Gastrocnemius medialis (tissue), 4 donors: ENCODE measurements at regions not wholly inside any gene's neighbourhood (a gene's known extent, or its start where the extent isn't known, plus 50 kb on each side); places are given as distances from the start of the nearest gene placed in this dataset.

ENCODE experiments used
- ATAC-seq, 2 donors: fragments of 150-250 bp; one replicate each; pipeline ENCODE4 v1.9.1; 2016
- DNase-seq, 2 donors: peaks; one replicate each; pipeline ENCODE4 v3.0.0-alpha.2; 2019
- H3K27ac ChIP-seq, 4 donors: fragments of 200-600 bp; sonication (generic); 1 replicate in 1 of 4; 2 replicates in 3 of 4; pipeline ENCODE4 v1.5.1; 2016 to 2018; ENCODE audit warnings: mild to moderate bottlenecking in 2 of 4, moderate library complexity in 1 of 4
- H3K27me3 ChIP-seq, 3 donors: fragments of 200-600 bp; sonication (generic) in 2 of 3; 1 replicate in 1 of 3; 2 replicates in 2 of 3; pipeline versions ENCODE4 v1.5.1 to v1.6.0; 2016 to 2019; ENCODE audit warnings: mild to moderate bottlenecking in 1 of 3, moderate library complexity in 1 of 3
- H3K36me3 ChIP-seq, 2 donors: fragments of 200-600 bp; sonication (generic) in 1 of 2; one replicate each; pipeline ENCODE4 v1.5.1; 2017 to 2018
- H3K4me1 ChIP-seq, 2 donors: fragments of 200-600 bp; sonication (generic) in 1 of 2; one replicate each; pipeline ENCODE4 v1.5.1; 2016 to 2017; ENCODE audit warnings: mild to moderate bottlenecking in 2 of 2
- H3K4me3 ChIP-seq, 4 donors: fragments of 200-600 bp; sonication (generic) in 3 of 4; 1 replicate in 1 of 4; 2 replicates in 3 of 4; pipeline ENCODE4 v1.5.1; 2016 to 2019; ENCODE audit warnings: mild to moderate bottlenecking in 2 of 4
- H3K9me3 ChIP-seq, 3 donors: fragments of 200-600 bp; sonication (generic) in 2 of 3; 1 replicate in 1 of 3; 2 replicates in 2 of 3; pipeline ENCODE4 v1.5.1; 2016 to 2019
- CTCF ChIP-seq, 5 experiments: fragments of 450-650 bp in 3 of 5; fragments of 200-600 bp in 2 of 5; sonication (generic) in 2 of 5; IDR thresholded peaks in 4 of 5; conservative IDR thresholded peaks in 1 of 5; 1 replicate in 4 of 5; 2 replicates in 1 of 5; pipeline ENCODE4 v1.5.1; 2016 to 2019; ENCODE audit warnings: antibody characterized with exemption in 5 of 5, mild to moderate bottlenecking in 3 of 5, moderate library complexity in 3 of 5
- POLR2A ChIP-seq, 2 donors: fragments of 450-650 bp; IDR thresholded peaks; one replicate each; pipeline ENCODE4 v1.6.1; 2017; ENCODE audit warnings: antibody characterized with exemption in 2 of 2, mild to moderate bottlenecking in 2 of 2, moderate library complexity in 2 of 2
- in situ Hi-C, 4 donors: fragments of 200-750 bp; cut with MboI; loops; one replicate each; pipeline versions ENCODE4 v1.15.0 to v1.8.0; 2017; ENCODE audit warnings: low sequenced_read_pairs in 4 of 4
- intact Hi-C: fragments of 100-400 bp; cut with DNase I; formaldehyde crosslinking; loops from one replicate; pipeline ENCODE4 v1.15.1; 2023; ENCODE audit warnings: low total_unique reads

GRCh38 chr7:20998309-20998708 lies 211.6 kb upstream of the SP8 start:
- Histone ChIP-seq H3K36me3 (no peaks in the 10 kb centered on the region), H3K9me3 (no peaks in the 10 kb centered on the region), H3K4me1 (no peaks in the 10 kb centered on the region), H3K27me3 (no peaks in the 10 kb centered on the region), H3K27ac (no peak overlapping the region), H3K4me3 (no peak overlapping the region)
- intact Hi-C loops (no loop called here), in situ Hi-C loops (no loop called here)
- TF ChIP-seq POLR2A (IDR thresholded peaks at IDR 0.05), result no peak
- TF ChIP-seq CTCF (IDR thresholded peaks at IDR 0.05 in 4 of 5, conservative IDR thresholded peaks at IDR 0.05 in 1 of 5), result no peak
- no peak for DNase-seq
- ATAC-seq, result no peak

- H3K27me3 ChIP-seq, result no peaks in the 10 kb centered on the region
- H3K9me3 ChIP-seq, result no peaks in the 10 kb centered on the region
- in situ Hi-C loops (no loop called here), intact Hi-C loops (no loop called here)
- no peak for DNase-seq
- no peak overlapping the region for H3K4me3 ChIP-seq
- no peak for ATAC-seq
- H3K4me1 ChIP-seq, result no peaks in the 10 kb centered on the region
- TF ChIP-seq CTCF (IDR thresholded peaks at IDR 0.05 in 4 of 5, conservative IDR thresholded peaks at IDR 0.05 in 1 of 5), result no peak
- H3K27ac ChIP-seq, result no peak overlapping the region
- H3K36me3 ChIP-seq, result no peaks in the 10 kb centered on the region
Measured at GRCh38 chr7:21011153-21011552, 224.5 kb upstream of the SP8 start.

GRCh38 chr7:21013765-21014539 lies 227.3 kb upstream of the SP8 start:
- intact Hi-C loops, result no loop called here
- Histone ChIP-seq H3K27ac (no peak overlapping the region), H3K27me3 (no peaks in the 10 kb centered on the region), H3K4me3 (no peak overlapping the region), H3K4me1 (no peaks in the 10 kb centered on the region), H3K36me3 (no peaks in the 10 kb centered on the region), H3K9me3 (no peaks in the 10 kb centered on the region)
- no peak for TF ChIP-seq POLR2A (IDR thresholded peaks at IDR 0.05)
- no peak for TF ChIP-seq CTCF (IDR thresholded peaks at IDR 0.05 in 4 of 5, conservative IDR thresholded peaks at IDR 0.05 in 1 of 5)
- in situ Hi-C loops, result no loop called here
- no peak for ATAC-seq
- DNase-seq, result no peak

- DNase-seq (no peak), ATAC-seq (no peak)
- Histone ChIP-seq H3K27me3 (no peaks in the 10 kb centered on the region), H3K4me1 (no peaks in the 10 kb centered on the region), H3K27ac (no peak overlapping the region), H3K36me3 (no peaks in the 10 kb centered on the region), H3K9me3 (no peaks in the 10 kb centered on the region), H3K4me3 (no peak overlapping the region)
- in situ Hi-C loops (no loop called here), intact Hi-C loops (no loop called here)
- TF ChIP-seq CTCF (IDR thresholded peaks at IDR 0.05 in 4 of 5, conservative IDR thresholded peaks at IDR 0.05 in 1 of 5) (no peak), POLR2A (IDR thresholded peaks at IDR 0.05) (no peak)
Measured at GRCh38 chr7:21020667-21021066, 234.0 kb upstream of the SP8 start.
